Transverse colon (tissue), 4 donors: ENCODE measurements at regions not wholly inside any gene's neighbourhood (a gene's known extent, or its start where the extent isn't known, plus 50 kb on each side); places are given as distances from the start of the nearest gene placed in this dataset.

Experiments
- DNase-seq: peaks from one replicate; pipeline ENCODE4 v3.0.0-alpha.2; 2019
- H3K27ac ChIP-seq, 4 donors: fragments of 200-600 bp; sonication (generic); 2 replicates each; pipeline ENCODE4 v1.5.1; 2016 to 2018; ENCODE audit warnings: inconsistent platforms in 4 of 4
- H3K27me3 ChIP-seq: fragments of 200-600 bp; sonication (generic); 2 replicates; pipeline ENCODE4 v1.5.1; 2017; ENCODE audit warnings: inconsistent platforms
- H3K36me3 ChIP-seq, 4 donors: fragments of 200-600 bp; sonication (generic); 2 replicates each; pipeline ENCODE4 v1.5.1; 2017 to 2019; ENCODE audit warnings: inconsistent platforms in 4 of 4
- H3K4me1 ChIP-seq, 4 donors: fragments of 200-600 bp; sonication (generic); 2 replicates each; pipeline ENCODE4 v1.5.1; 2017 to 2020; ENCODE audit warnings: inconsistent platforms in 4 of 4
- H3K4me3 ChIP-seq, 4 donors: fragments of 200-600 bp; sonication (generic); 1 replicate in 1 of 4; 2 replicates in 3 of 4; pipeline versions ENCODE4 v1.5.1 to v1.6.1; 2017 to 2019; ENCODE audit warnings: inconsistent platforms in 4 of 4
- H3K9me3 ChIP-seq, 2 donors: fragments of 200-600 bp; sonication (generic); 2 replicates each; pipeline ENCODE4 v1.5.1; 2017 to 2019; ENCODE audit warnings: inconsistent platforms in 2 of 2
- EP300 ChIP-seq: sonication (generic); formaldehyde crosslinking; IDR thresholded peaks from one replicate; pipeline ENCODE4 v1.6.1; 2017; ENCODE audit warnings: antibody characterized with exemption, low read depth
- POLR2A ChIP-seq: fragments of 450-650 bp; IDR thresholded peaks from one replicate; pipeline ENCODE4 v1.6.1; 2016; ENCODE audit warnings: antibody characterized with exemption, mild to moderate bottlenecking, moderate library complexity
- POLR2AphosphoS5 ChIP-seq, 3 donors: sonication (generic); formaldehyde crosslinking; IDR thresholded peaks; one replicate each; pipeline ENCODE4 v1.6.1; 2016; ENCODE audit warnings: antibody characterized with exemption in 3 of 3
- WGBS, 2 donors: methylation state at CpG; one replicate each; pipeline ENCODE4 v1.1.5; 2018; ENCODE audit warnings: low coverage in 1 of 2; 5-methylcytosine and 5-hydroxymethylcytosine counted together
- in situ Hi-C, 4 donors: fragments of 200-750 bp; cut with MboI; loops; one replicate each; pipeline versions ENCODE4 v1.15.0 to v1.15.1; 2017; ENCODE audit warnings: low sequenced_read_pairs in 3 of 4, low pct_ligation_motif_present in 1 of 4, low pct_unique_long_range_greater_than_20kb in 1 of 4
- intact Hi-C: fragments of 100-400 bp; cut with DNase I; formaldehyde crosslinking; loops from one replicate; pipeline ENCODE4 v1.15.1; 2023; ENCODE audit warnings: low total_unique reads
- TF ChIP-seq, protein P1 (sequence below), 5 experiments: fragments of 200-600 bp in 3 of 5; fragments of 450-650 bp in 2 of 5; sonication (generic) in 3 of 5; IDR thresholded peaks; 1 replicate in 2 of 5; 2 replicates in 3 of 5; pipeline ENCODE4 v1.5.1; 2016 to 2017; ENCODE audit warnings: antibody characterized with exemption in 5 of 5, inconsistent platforms in 3 of 5, mild to moderate bottlenecking in 2 of 5, moderate library complexity in 1 of 5

DNA sequence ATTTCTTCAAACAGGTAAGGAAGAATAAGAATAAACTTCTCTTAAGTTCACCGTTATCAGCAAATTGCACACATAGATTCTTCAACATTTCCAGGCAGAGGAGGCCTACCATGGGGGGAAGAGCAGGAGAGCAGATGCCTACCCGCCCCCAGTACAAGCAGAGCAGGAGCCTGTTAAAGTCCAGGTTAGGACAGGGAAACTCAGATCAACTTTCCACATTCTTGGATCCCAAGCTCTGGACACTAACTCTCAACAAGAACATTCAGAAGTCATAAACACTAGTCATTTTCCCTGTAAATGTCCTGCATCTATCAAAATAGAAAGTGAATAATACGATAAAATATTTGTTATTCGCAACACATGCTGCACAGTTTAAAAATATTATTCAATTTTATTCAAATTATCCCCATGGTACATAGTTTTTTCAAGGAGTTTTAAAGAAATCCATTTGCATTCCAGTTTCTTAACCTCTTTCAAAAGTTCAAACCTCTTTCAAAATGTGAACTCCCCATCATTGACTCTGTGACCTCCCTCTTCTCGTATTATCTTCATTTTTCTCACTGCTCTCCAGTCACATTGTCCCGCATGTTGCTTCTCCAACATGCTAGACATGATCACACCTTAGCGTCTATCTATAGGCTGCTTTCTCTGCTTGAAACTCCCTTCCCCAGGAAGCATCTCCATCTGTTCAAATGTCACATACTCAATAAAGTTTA is 185.2 kb upstream of the NEIL3 start:
- Histone ChIP-seq H3K36me3 (no peaks in the 10 kb centered on the region), H3K4me3 (no peak overlapping the region), H3K9me3 (no peaks in the 10 kb centered on the region), H3K27ac (no peak overlapping the region), H3K27me3 (no peaks in the 10 kb centered on the region), H3K4me1 (no peaks in the 10 kb centered on the region)
- intact Hi-C loops (no loop called here), in situ Hi-C loops (no loop called here)
- 75% methylated on average over 6 to 7 of the region's 7 CpGs for WGBS, 2 donors
- DNase-seq, result no peak
- TF ChIP-seq POLR2A, result no peak
- TF ChIP-seq, protein P1, sequence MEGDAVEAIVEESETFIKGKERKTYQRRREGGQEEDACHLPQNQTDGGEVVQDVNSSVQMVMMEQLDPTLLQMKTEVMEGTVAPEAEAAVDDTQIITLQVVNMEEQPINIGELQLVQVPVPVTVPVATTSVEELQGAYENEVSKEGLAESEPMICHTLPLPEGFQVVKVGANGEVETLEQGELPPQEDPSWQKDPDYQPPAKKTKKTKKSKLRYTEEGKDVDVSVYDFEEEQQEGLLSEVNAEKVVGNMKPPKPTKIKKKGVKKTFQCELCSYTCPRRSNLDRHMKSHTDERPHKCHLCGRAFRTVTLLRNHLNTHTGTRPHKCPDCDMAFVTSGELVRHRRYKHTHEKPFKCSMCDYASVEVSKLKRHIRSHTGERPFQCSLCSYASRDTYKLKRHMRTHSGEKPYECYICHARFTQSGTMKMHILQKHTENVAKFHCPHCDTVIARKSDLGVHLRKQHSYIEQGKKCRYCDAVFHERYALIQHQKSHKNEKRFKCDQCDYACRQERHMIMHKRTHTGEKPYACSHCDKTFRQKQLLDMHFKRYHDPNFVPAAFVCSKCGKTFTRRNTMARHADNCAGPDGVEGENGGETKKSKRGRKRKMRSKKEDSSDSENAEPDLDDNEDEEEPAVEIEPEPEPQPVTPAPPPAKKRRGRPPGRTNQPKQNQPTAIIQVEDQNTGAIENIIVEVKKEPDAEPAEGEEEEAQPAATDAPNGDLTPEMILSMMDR (IDR thresholded peaks at IDR 0.05), result no peak

DNA sequence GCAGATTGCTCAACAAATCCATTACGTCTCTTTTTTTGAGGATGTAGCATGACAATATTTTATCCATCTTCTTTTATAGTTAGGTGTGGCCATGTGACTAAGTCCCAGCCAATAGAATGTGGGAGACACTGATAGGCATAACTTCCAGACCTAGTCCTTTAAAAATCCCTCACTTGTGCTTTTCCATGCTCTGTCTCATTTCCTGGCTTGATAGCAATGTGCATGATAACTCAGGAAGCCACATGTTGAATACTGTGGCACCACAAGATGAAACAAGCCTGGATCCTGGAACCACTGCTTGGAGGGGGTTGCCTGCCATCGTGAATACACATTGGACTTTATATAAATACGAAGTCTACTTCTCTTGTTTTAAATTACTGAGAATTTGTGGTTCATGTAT is 184.0 kb upstream of the NEIL3 start:
- no peak overlapping the region for H3K27ac ChIP-seq
- TF ChIP-seq EP300 (no peak), POLR2A (no peak), POLR2AphosphoS5 (IDR thresholded peaks at IDR 0.05) (no peak)
- TF ChIP-seq, protein P1 (IDR thresholded peaks at IDR 0.05), result no peak
- H3K4me3 ChIP-seq, result no peak overlapping the region
- intact Hi-C loops, result no loop called here
- no peaks in the 10 kb centered on the region for H3K9me3 ChIP-seq
- H3K36me3 ChIP-seq, result no peaks in the 10 kb centered on the region
- DNase-seq, result no peak
- H3K27me3 ChIP-seq, result no peaks in the 10 kb centered on the region
- no peaks in the 10 kb centered on the region for H3K4me1 ChIP-seq
- 77% methylated on average over 3 of the region's 3 CpGs for WGBS, 2 donors
- in situ Hi-C loops, result no loop called here

DNA sequence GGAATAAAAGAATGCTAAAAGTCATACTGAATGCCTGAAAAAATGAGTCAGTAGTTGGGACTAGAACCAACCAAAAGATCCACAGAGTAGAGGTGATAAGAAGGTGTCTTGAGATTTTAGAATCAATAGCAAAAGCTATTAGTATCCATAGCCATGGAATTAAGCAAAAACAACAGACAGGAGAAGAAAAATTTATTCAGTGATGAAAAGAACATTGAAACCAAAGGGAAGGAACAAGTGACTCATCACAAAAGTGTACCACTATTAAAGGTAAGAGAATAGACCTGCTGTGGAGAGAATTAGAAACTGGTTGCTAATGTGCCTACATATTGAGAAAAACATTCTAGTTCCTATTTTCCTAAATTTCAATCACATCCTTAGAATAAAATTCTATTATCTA is 182.0 kb upstream of the NEIL3 start:
- intact Hi-C loops (no loop called here), in situ Hi-C loops (no loop called here)
- H3K4me3 ChIP-seq, result no peak overlapping the region
- DNase-seq, result no peak
- H3K27ac ChIP-seq, result no peak overlapping the region
- TF ChIP-seq POLR2AphosphoS5 (IDR thresholded peaks at IDR 0.05) (no peak), EP300 (no peak), POLR2A (no peak)
- TF ChIP-seq, protein P1 (IDR thresholded peaks at IDR 0.05), result no peak
- no peaks in the 10 kb centered on the region for H3K4me1 ChIP-seq
- no peaks in the 10 kb centered on the region for H3K36me3 ChIP-seq
- H3K9me3 ChIP-seq, result no peaks in the 10 kb centered on the region
- no peaks in the 10 kb centered on the region for H3K27me3 ChIP-seq

DNA sequence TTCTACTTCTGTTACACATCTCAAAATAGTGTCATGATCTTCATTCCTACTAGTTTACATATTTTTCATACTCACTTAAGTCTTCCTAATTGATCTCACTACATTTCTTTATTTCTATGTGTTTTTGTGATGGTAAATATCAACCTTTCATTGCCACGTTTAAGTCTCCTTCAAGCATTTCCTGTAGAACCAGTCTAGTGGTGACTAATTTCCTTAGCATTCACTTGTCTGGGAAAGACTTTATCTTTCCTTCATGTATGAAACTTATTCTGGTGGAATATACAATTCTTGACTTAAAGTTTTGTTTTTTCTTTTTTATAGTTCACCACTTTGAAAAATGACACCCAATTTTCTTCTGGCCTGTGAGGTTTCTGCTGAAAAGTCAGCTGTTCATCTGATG is 181.4 kb upstream of the NEIL3 start:
- no peaks in the 10 kb centered on the region for H3K9me3 ChIP-seq
- H3K27me3 ChIP-seq, result no peaks in the 10 kb centered on the region
- DNase-seq, result no peak
- no peak overlapping the region for H3K4me3 ChIP-seq
- H3K4me1 ChIP-seq, result no peaks in the 10 kb centered on the region
- no peak for TF ChIP-seq POLR2A
- H3K36me3 ChIP-seq, result no peaks in the 10 kb centered on the region
- in situ Hi-C loops, result no loop called here
- WGBS, 2 donors, result 42 to 43% methylated on average over 1 of the region's 1 CpG
- H3K27ac ChIP-seq, result no peak overlapping the region
- intact Hi-C loops, result no loop called here

DNA sequence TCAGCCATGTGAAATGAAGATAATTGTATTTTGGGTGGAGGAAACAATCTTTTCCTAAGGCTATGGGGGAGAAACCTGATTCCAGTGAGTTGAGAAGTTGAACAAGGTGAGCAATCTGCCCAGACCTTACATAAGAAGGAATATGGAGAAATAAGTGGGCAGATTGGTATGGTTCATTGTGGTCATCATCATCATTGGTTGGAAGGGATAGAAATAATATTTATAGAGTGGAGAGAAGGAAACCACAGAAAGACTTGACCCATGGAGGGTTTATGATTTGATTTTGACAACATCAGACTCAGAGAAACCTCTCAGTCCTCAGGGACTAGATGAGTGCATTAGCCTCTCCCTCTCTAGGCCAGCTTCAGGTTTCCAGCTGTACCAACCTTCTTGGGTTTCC is 177.9 kb upstream of the NEIL3 start:
- no peaks in the 10 kb centered on the region for H3K36me3 ChIP-seq
- H3K27me3 ChIP-seq, result no peaks in the 10 kb centered on the region
- in situ Hi-C loops, result no loop called here
- DNase-seq, result no peak
- no peak overlapping the region for H3K27ac ChIP-seq
- no peak for TF ChIP-seq POLR2AphosphoS5 (IDR thresholded peaks at IDR 0.05)
- no peak for TF ChIP-seq POLR2A
- no peak for TF ChIP-seq EP300
- TF ChIP-seq, protein P1 (IDR thresholded peaks at IDR 0.05), result no peak
- intact Hi-C loops, result no loop called here
- no peaks in the 10 kb centered on the region for H3K4me1 ChIP-seq
- H3K9me3 ChIP-seq, result no peaks in the 10 kb centered on the region
- H3K4me3 ChIP-seq, result no peak overlapping the region
